ENCODE measurements at regions not wholly inside any gene's neighbourhood (a gene's known extent, or its start where the extent isn't known, plus 50 kb on each side); places are given as distances from the start of the nearest gene placed in this dataset.

- TF ChIP-seq CTCF (IDR thresholded peaks at IDR 0.05) = no peak
- no peak for TF ChIP-seq EP300 (IDR thresholded peaks at IDR 0.05; ENCODE audit: low read depth)
These were observed 346.2 kb upstream of the ZNF717 start for GRCh38 chr3:76131396-76132153.

Measured in transverse colon (tissue), 3 donors.